Activated CD4-positive, alpha-beta T cell treated with anti-CD3 and anti-CD28 coated beads, Interleukin-2, amount 50 U/mL, for 16 hours (primary cell): ENCODE measurements at regions not wholly inside any gene's neighbourhood (a gene's known extent, or its start where the extent isn't known, plus 50 kb on each side); places are given as distances from the start of the nearest gene placed in this dataset.

Source experiments
- DNase-seq: peaks from one replicate; pipeline ENCODE4 v3.0.0-alpha.2; 2020

DNA sequence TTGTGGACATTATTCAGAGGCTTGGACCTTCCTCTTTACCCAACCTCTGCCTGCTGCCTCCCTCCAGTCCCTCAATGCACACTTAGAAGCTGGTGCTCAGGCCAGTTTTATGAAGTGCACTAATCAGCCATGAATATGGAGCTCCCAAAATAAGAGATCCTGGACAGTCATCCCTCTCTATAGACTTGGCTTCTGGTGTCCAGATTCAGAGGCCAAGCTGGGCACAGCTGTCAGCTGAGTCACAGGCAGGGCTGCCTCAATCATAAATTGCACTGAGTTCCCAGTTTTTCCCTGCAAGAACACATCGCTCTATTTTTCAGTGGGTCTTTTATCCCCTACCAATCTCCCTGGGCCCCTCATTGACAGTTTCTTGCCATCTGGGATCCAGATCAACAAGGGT is 161.7 kb upstream of the CADM1 start:
- DNase-seq: no peak

DNA sequence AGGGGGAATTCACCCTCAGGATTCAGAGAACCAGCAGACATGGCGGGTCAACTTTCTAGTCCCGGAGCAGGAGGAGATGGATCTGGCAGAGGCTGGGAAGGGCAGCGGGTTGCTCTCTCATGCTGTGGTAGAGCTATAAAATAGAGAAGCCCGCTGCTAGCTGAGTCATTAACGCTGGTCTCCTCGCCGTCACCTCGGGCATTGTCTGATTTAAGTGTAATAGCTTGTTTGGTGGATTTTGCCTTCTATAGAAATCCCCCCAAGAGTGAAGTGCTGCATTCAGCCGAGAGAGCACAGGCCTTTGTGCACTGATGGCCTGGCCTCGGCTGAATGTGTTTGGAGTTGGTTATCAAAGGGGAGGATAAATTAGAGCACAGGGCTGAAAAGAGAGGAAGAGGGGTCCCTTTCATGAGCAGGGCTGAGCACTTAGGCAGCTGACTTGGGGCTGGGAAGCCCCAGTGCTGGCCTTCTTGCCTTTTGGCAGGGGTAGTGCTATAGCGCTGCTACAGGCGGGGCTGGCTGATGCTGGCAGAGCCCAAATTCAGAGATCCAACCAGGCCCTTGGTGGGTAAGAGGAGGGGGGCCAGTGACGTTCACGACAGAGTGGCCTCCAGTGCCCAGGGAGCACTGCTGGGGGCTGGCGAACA is 161.1 kb upstream of the CADM1 start:
- DNase-seq: no peak

DNA sequence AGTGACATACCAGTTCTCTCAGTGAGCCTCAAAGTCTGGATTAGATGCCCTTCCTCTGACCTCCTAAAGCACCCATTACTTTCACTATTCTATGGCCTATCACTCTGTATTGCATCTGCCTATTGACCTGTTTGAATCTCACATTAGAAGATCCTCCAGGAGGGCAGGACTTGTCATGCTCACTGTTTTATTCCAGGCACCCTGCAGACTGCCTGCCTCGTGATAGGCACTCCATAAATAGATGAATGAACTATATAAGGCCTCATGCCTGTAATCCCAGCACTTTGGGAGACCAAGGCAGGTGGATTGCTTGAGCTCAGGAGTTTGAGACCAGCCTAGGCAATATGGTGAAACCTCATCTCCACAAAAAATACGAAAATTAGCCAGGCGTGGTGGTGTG is 160.1 kb upstream of the CADM1 start:
- no peak for DNase-seq

DNA sequence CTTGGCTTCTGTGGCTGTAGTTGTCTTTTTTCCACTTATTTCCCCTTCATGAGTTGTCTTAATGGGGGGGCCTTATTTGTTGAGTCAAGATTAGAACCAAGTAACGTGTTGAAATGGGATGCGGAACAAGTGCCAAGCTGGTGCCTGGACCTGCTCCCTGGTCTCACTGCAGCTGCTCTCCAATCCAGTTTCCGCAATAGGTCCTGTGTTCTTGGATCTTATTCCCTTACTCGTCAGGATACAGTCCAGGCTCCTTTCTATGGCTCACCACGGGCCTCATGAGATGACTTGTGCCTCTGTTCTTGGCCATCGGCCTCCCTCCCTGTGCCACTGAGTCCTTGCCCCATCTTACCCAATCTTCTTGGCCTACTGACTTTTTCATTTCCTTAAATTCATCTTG is 159.6 kb upstream of the CADM1 start:
- no peak for DNase-seq

DNA sequence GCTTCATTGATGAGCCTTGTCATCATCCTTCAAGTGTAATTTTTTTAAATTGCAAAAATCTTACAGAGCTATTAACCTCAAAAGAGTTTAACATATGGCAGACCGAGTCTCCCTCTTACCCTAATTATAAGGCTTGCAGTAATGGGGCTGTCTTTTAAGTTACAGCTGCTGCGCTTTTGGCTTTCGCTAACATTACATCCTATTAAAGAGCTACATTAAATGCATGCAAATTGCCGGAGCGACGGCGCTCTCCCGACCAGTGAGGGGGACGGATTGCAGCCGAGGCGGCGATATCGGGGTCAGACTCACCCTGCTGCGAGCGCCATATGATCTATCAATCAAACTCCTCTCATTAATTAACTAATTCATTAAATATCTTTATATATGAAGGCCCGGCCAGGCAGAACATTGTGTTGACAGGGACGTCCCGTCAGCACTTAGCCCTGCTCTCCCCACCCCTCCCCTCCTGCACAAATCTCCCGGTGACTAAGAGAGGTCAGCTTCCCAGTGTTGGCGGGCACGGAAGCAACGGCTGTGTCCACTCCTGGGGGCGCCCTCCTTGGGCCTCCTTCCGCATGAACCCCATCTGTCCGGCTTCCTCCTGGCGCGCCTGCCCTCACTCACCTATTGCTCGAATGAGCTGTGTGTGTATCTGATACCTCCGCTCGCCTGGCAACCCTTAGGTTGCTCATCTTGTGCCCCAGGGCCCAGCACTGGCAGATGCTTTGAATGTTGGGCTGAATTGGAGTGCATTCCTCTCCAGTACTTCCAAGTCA is 156.0 kb upstream of the CADM1 start:
- no peak for DNase-seq

DNA sequence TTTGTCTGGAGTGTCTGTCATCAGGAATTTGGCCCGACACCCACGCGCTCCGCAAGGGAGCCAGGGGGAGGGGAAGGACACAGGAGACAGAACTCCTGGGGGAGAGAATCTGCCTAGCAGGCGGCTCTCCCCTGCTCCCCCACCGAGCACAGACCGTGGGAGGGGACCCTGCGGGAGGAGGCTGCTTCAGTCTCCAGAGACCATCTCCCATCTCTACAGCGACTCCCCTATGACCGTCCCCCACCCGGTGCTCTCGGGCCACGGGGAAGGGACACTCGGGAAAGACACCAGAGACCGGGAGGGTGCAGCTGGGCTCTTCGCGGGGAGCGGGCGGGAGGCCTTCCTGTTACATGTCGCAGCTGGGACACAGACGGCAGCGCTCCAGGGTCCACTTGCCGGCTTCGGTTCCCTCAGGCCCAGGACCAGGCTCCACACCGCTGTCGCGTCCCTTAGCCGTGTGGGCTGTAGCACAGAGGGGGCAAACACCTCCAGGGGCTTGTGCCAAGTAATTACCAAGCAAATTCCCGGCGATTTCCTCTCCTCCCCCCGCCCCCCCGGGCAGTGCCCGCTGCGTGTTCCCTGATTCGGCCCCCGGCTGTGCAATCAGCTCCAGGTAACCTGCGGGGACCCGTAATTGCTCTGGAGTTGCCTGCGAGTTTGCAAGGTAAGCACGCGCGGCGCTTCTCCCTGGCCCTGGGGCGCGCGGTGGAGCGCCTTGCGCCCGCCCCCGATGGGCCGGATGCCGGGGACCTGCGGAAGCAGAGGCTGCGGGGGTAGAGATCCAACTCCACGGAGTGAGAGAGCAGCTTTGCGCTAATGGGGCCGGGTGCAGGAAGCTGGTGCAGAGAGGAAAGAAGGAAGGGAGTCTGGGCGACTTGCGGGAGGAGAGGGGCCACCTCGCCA is 155.1 kb upstream of the CADM1 start:
- DNase-seq: no peak

DNA sequence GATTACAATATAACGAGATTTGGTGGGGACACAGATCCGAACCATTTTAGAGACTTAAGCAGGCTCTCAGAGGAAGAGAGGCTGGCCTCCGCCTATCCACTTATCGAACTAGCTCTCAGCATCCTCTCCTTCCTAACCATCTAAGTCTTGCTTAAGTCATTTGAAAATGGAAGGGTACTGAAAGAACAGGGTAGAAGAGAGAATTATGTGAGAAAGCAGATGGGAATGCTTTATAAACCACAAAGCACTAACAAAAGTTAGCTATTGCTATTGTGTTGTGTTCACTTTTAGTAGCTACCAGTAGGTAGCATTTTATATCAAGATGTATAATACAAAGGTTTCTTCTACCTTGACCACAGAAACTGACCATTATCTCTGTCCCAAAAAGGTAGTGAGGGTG is 153.4 kb upstream of the CADM1 start:
- no peak for DNase-seq

DNA sequence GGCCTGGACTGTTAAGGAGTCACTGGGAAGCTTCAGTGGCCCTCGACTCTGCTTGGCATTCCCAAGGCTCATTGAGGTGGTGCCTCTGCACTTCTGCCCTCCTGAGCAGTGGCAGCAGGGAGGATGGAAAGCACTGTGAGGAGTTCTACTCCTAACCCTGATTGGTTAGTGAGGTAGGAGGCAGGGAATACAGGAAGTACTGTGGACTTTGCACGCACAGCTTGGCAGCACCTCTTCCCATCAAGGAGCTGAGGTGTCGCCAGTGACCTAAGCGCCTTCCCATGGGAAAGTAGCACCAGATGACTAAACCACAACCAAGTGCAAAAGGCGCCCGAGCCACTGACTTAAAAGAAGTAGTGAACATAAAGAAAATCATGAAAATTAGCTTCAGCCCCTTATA is 152.5 kb upstream of the CADM1 start:
- no peak for DNase-seq

DNA sequence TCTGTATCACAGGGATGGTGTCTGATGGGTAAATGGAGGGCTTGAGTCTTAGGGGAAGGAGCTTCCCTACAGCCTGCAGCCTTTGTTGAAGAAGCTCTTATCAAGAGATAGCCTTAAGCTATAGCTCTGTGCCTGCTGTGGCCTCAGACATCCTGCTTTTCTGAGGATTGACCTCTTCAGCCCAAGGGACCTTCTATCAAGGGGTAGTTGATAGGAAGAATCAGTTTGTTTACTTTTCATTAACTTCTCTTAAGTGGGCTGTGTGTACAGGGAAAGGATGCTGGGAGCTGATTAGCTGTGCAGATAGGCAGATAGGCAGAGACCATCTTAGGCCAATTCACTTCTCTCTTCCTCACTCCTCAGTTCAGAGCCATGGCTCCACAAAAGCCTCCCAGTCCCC is 151.8 kb upstream of the CADM1 start:
- DNase-seq: no peak

DNA sequence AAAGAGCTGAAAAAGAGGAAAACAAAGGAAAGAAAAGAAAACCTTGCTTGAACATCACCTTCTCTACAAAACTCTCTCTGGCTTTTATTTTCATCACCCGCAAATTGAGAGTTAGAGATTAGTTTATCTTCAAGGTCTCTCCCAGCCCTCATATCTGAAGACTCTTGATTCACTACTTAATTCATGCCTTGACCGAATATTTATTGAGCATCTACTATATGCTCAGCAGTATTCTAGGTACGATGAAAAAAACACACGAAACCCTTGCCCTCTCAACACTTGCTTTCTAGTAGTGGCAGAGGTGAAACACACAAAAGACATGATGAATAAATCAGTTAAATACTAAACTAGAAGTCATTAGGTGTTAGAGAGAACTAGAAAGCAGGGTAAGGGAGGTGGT is 150.6 kb upstream of the CADM1 start:
- no peak for DNase-seq

DNA sequence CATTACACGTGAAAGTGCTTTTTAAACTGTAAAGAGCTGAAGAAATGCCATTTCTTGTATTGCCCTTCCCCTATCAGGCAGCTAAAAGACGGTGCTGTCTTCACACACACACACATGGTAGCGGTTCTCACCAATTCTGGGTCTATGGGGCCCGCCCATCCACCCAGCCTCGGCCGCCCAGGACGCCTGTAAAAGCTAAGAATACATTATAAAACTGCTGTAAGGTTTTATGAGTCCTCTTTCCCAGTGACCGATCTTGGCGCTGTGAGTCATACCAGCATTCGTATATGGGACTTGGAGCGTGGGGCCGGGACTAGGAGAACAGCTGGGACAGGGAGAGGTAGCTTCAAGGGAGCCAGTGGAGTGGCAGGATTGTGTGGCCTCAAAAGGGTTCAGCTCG is 149.7 kb upstream of the CADM1 start:
- no peak for DNase-seq

DNA sequence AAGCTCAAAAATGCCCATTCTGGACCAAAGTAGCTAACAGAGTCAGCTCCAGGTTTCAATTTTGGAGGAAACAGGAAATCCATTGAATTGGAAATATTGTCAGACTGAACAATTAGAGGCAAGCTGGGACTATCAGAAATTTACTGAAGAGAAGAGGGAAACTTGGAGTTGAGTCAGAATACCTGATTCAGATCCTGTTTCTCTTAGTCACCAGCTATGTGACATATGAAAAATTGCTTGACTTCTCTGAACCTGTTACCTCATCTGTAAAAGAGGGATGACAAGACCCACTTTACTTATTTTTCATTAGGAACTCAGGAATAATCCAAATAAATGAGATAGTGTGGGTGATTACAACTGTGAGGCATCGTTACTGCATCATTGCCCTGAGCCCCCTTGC is 148.9 kb upstream of the CADM1 start:
- no peak for DNase-seq

DNA sequence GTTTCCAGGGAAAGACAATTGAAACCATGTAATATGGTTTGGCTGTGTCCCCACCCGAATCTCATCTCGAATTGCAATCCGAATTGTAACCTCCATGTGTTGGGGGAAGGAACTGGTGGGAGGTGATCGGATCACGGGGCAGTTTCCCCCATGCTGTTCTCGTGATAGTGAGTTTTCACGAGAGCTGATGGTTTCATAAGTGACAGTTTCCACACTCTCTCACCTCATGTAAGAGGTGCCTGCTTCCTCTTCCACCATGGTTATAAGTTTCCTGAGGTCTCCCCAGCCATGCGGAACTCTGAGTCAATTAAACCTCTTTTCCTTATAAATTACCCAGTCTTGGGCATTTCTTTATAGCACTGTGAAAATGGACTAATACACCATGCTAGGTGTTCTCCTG is 148.3 kb upstream of the CADM1 start:
- DNase-seq: no peak

DNA sequence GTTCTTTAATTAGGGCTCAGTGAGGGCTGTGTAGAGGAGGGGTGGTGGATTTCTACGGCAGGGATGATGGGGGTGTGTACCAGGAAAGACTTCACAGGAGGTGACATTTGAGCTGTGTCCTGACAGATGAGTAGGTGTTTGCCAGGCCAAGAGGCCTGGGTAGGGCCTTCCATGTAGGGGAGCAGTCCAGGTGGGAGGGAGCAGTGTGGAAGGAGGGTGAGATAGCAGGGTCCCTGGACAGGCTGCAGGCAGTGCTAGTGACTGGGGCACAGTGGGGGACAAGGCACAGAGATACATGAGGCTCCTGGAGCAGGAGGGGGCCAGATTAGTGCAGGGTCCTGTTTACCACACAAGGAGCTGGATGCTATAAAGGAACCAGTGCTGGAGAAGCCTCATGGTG is 147.9 kb upstream of the CADM1 start:
- no peak for DNase-seq

DNA sequence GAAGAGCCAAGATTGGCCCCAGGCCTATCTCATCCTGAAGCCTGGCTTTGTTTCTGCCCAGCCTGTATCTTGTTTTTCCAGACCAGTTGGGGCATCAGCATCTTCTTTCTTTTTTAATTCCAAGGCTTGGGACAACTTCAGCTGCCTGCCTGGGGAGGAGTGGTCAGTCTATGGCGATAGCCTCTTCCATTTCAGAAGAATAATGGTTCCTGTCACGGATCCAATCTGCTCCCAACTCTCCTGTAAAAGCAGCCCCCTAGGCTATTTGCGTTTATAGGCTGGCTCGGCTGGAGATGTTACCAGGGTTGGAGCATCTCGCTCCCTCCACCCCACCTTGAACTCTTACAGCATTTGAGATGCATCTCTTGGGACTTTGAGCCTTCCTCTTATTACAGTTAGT is 145.2 kb upstream of the CADM1 start:
- no peak for DNase-seq

DNA sequence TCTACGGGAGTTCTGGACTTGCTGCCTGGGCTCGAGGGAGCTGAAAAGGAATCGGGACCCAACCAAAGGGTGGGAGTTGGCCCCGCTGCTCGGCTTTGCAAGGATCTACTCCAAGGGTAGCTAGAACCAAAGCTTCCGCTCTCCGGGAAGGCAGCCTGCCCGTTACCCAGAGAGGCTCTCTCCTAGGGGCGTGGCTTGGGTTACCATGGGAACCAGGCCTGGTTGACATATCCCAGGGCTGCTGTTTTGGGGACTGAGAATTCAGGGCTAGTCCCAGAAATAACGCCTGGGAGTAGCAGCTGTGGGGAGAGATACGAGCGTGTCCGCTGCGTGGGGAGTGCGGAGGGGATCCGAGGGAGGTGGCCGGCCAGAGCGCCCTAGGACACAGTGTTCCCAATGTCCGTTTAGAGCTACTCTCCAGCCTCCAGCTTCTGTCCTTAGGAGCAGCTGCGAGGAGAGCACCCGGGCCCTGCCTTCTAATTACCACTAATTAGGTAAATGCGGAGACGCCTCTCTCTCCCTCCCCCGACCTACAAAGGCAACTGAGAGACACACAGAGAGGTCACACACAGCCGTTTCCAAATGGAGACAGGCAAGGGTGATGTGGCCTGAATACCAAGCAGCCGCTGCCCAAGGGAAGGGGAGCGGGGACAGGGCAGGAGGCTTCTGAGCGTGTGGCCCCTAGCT is 141.6 kb upstream of the CADM1 start:
- DNase-seq: no peak

DNA sequence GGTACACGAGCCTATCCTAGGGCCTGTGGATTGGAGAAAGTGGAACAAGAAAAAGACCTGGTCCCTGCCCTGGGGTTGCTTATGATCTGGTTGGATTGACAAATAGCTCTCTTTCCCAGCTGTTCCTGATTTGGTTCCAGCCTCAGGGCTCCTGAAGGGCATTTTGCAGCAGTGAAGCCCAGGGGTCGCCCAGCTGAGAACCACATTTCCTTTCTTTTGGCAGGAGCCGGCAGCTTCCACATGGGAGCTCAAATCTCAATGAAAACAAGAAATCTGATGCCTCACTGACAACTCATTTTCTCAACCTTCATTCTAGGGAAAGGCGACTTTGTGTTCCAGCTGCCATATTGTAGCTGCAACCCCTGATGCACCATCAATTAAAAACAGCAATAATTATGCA is 140.6 kb upstream of the CADM1 start:
- DNase-seq: no peak

DNA sequence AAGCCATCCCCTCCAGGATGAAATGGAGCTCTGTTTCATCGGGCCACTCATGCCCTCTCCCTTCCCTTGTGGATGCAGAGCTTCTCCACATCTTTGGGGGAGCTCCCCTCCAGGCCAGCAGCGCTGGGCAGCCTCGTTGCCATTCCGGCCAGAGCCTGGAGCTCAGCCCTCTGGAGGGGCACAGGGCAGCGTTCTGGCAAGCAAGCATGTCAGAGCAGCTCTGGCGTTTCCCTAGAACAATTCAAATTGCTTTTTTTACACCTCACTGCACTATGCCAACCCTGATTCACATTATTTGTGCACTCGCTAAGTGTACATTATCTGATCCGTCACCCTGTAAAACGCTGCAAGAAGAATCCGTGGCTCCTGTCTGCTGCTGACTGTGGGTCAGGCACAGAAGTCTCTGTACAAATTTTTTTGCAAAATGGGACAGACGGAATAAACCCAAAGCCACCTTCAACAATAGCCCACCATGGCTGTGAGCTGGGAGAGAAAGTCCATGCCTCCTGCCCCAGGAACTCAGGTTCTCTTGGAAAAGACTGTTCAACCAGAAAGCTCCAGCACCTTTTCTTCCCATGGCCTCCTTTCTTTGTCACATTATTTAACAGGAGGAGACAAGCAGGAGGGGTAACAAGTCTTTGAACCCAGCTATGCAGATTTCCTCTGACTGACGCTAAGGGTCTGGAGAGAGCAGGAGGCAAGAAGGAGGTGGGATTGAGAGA is 139.5 kb upstream of the CADM1 start:
- DNase-seq: no peak

DNA sequence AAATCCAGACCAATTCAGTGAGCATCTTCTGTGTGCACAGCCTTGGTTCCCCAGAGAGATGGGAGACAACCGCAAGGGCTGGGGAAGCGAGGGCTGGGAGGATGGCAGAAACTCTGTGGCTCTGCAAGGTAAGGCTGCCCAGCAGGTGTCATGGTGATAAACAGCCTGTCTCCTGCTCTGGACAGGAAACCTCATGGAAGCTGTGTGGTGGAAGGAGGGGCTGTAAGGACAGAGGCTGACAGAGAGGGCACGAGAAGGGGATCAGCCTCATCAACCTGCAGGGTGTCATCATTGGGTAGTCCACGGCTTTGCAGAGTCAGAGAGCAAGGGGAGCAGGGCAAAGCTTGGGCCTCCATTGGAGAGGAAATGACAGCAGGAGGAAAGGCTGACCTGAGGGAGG is 138.4 kb upstream of the CADM1 start:
- DNase-seq: no peak

DNA sequence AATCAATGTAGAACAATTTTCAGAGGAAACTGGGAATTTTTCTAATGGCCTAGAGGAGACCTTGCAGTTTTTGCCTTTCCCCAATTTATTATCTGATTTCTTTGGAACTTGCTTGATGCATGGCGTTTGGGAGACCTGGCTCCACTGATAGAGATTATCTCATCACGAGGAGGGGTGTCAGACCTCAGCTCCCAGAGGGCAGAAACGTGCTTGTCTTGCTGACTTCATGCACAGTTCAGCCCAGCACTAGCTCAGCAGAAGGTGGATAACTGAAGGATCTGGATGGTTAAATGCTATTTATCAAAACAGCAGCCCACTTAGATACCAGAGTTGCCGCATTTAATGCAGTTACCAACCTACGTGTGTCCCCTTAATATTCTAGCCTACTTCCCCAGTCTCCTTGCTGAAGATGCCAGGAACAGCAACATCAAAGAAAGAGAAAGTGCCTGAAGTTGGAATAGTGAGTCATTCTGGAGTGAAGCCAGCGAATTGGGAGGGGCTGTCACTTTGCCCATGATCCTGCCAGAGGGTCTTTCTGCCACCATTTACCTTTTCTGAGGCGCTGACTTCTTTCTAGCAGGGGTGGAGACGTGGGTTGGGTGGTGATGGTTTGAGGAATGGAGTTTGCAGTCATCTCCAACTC is 133.5 kb upstream of the CADM1 start:
- DNase-seq: no peak

DNA sequence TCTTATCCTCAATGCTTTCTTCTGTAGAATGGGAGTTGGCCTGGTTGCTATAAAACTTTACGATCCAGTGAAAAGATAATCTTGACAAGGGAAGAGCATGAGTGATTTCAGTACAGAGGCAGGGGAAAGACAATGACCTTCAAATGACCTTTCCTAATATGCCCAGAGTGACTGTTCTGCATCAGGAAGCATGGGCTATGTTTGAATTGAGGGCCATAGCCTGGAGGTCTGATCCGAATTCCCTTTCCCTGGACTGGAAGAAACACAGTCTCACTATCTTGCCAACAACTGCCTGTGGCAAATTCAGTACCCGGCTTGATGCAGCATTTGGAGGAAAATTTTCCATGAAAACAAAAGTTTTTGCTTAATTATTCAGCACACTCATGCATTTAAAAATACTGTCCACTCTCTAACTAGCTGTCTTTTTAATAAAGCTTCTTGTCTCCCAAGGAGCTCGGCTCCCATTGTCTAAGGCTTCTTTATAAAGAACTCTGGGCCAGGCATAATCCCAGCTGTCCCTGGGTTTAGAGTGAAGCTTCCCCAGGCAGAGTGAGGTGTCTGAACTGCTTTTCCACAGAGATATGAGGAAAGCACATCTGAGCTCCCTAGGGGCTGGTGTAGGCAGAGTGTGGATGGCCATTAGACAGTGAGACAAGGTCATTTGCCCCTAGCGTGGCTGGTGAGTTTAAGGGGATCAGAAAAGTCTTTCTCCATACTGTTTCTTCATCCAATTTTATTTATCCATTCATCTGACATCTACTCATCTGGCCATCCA is 132.7 kb upstream of the CADM1 start:
- no peak for DNase-seq
